ENCODE measurements at regions not wholly inside any gene's neighbourhood (a gene's known extent, or its start where the extent isn't known, plus 50 kb on each side); places are given as distances from the start of the nearest gene placed in this dataset.

DNA sequence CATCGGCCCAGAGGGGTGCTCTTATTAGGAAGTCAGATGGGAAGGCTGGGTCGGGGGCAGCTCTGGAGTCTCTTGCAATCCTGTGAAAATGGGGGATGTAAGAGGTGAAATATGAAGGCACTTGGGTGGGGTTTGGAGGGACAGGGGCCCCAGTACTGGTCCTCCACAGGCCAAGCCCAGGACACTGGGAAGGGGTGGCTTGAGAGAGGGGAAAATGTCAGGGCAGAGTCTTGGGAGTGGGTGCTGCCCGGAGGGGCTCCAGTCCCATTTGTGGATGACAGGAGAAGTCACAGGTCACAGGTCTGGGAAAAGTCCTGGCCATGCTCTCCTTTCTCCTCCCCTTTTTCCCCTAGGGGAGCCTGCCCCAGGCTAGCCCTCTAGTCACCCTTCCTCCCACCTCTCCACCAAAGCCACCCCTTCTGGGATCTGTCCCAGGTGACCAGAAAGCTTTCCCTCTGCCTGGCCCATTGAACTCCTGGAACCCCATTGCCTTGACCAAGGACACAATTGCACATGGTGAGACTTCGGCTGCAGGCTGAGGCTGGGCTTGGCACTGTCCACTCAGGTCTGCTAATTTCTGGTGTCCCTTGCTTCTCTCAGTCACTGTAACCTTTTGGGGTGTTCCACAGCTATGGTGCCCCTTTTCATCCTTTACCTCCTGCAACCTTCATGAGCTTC lies 1465.0 kb downstream of the TBC1D22A start:
- no peak for TF ChIP-seq GATA2 (IDR thresholded peaks at IDR 0.05; ENCODE audit: low read depth, low read length)
- TF ChIP-seq GATA3 (IDR thresholded peaks at IDR 0.05; ENCODE audit: low read depth, low read length) = no peak
